Loucy (cell line): ENCODE measurements at regions not wholly inside any gene's neighbourhood (a gene's known extent, or its start where the extent isn't known, plus 50 kb on each side); places are given as distances from the start of the nearest gene placed in this dataset.

ENCODE experiments used
- H2AFZ ChIP-seq: fragments of 200-600 bp; sonication (generic); 2 replicates; pipeline ENCODE4 v1.6.0; 2016; ENCODE audit warnings: antibody characterized with exemption, mild to moderate bottlenecking, low read length, moderate library complexity
- H3F3A ChIP-seq: fragments of 200-600 bp; 2 replicates; pipeline ENCODE4 v1.6.0; 2016; ENCODE audit warnings: antibody characterized with exemption, low read depth, mild to moderate bottlenecking
- H3K27me3 ChIP-seq: fragments of 200-600 bp; sonication (generic); 2 replicates; pipeline ENCODE4 v1.6.1; 2014; ENCODE audit warnings: low read length, mild to moderate bottlenecking; ENCODE audit not compliant: insufficient read depth, poor library complexity, severe bottlenecking
- H3K36me3 ChIP-seq: fragments of 200-600 bp; sonication (generic); 2 replicates; pipeline ENCODE4 v1.6.1; 2016; ENCODE audit warnings: low read length; ENCODE audit not compliant: insufficient read depth
- H3K4me1 ChIP-seq: fragments of 200-600 bp; sonication (generic); 2 replicates; pipeline ENCODE4 v1.5.1; 2014; ENCODE audit warnings: low read length, mild to moderate bottlenecking; ENCODE audit not compliant: insufficient read depth, poor library complexity, severe bottlenecking
- H3K4me2 ChIP-seq: fragments of 200-600 bp; sonication (generic); 2 replicates; pipeline ENCODE4 v1.6.0; 2014; ENCODE audit warnings: antibody characterized with exemption, low read length, low read depth, mild to moderate bottlenecking; ENCODE audit not compliant: poor library complexity, severe bottlenecking
- H3K4me3 ChIP-seq: fragments of 200-600 bp; sonication (generic); 2 replicates; pipeline ENCODE4 v1.5.1; 2014; ENCODE audit warnings: low read length, mild to moderate bottlenecking, mixed read lengths; ENCODE audit not compliant: poor library complexity, severe bottlenecking
- H3K79me2 ChIP-seq: fragments of 200-600 bp; sonication (generic); 2 replicates; pipeline ENCODE4 v1.6.1; 2014; ENCODE audit warnings: low read length; ENCODE audit not compliant: insufficient read depth
- H3K9ac ChIP-seq: fragments of 200-600 bp; sonication (generic); 2 replicates; pipeline ENCODE4 v1.6.0; 2014; ENCODE audit warnings: mild to moderate bottlenecking, low read depth, low read length, moderate library complexity; ENCODE audit not compliant: poor library complexity, severe bottlenecking
- H3K9me2 ChIP-seq: fragments of 200-600 bp; sonication (generic); replicated peaks from 2 replicates; pipeline ENCODE4 v1.6.1; 2016; ENCODE audit warnings: low read depth, low read length, mixed read lengths
- H3K9me3 ChIP-seq: fragments of 200-600 bp; sonication (generic); 2 replicates; pipeline ENCODE4 v1.6.1; 2014; ENCODE audit warnings: mild to moderate bottlenecking, antibody characterized with exemption, low read length, low read depth; ENCODE audit not compliant: insufficient read depth
- H4K20me1 ChIP-seq: fragments of 200-600 bp; sonication (generic); 2 replicates; pipeline ENCODE4 v1.6.0; 2014; ENCODE audit warnings: antibody characterized with exemption, low read length, mild to moderate bottlenecking; ENCODE audit not compliant: insufficient read depth, poor library complexity, severe bottlenecking
- CTCF ChIP-seq: fragments of 200-600 bp; sonication (generic); conservative IDR thresholded peaks from 2 replicates; pipeline ENCODE4 v1.5.1; 2014; ENCODE audit warnings: mild to moderate bottlenecking, antibody characterized with exemption, low read length
- EZH2phosphoT487 ChIP-seq: fragments of 200-600 bp; IDR thresholded peaks from 2 replicates; pipeline ENCODE4 v1.6.1; 2018; ENCODE audit warnings: antibody characterized with exemption, mild to moderate bottlenecking, moderate library complexity, borderline replicate concordance

DNA sequence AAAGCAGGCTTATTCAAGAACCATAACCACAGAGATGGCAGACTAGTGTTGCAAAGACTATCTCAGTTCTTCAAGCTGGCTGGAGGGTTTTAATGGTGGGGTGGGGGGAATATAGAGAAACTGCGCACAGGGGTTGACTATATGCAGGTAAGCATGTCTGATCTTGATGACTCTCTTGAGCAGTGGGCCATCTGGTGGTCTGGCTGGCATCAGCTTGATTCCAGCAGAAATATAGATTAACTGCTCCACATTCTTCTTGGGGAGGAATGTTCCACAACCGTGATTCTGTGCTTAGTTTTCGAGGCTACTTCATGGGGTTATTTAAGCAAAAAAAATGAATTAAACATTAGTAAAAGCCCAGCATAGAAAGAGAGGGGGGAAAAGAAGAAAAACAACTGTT is 158.8 kb upstream of the PGR start:
- no peak overlapping the region for H3K4me3 ChIP-seq
- no peaks in the 10 kb centered on the region for H3K27me3 ChIP-seq
- TF ChIP-seq CTCF, result no peak
- no peak for TF ChIP-seq EZH2phosphoT487

GRCh38 chr11:101279728-101280127 is 150.1 kb upstream of the PGR start:
- H4K20me1 ChIP-seq, result no peaks in the 10 kb centered on the region
- H3K9me3 ChIP-seq, result no peaks in the 10 kb centered on the region
- no peaks in the 10 kb centered on the region for H3K79me2 ChIP-seq
- H3K4me1 ChIP-seq, result no peaks in the 10 kb centered on the region
- no peaks in the 10 kb centered on the region for H3K36me3 ChIP-seq
- H3K4me3 ChIP-seq, result no peak overlapping the region
- H3F3A ChIP-seq, result no peaks in the 10 kb centered on the region
- H2AFZ ChIP-seq, result no peak overlapping the region
- H3K9me2 ChIP-seq, result no peaks in the 10 kb centered on the region
- TF ChIP-seq CTCF (no peak), EZH2phosphoT487 (no peak)
- no peak overlapping the region for H3K9ac ChIP-seq
- no peak overlapping the region for H3K4me2 ChIP-seq
- H3K27me3 ChIP-seq, result no peaks in the 10 kb centered on the region

More for the DNA sequence above, 158.8 kb upstream of the PGR start:
- no peak overlapping the region for H3K4me2 ChIP-seq
- no peaks in the 10 kb centered on the region for H3K9me3 ChIP-seq
- H3K36me3 ChIP-seq, result no peaks in the 10 kb centered on the region
- no peaks in the 10 kb centered on the region for H3K9me2 ChIP-seq
- H3F3A ChIP-seq, result no peaks in the 10 kb centered on the region
- H4K20me1 ChIP-seq, result no peaks in the 10 kb centered on the region
- no peaks in the 10 kb centered on the region for H3K79me2 ChIP-seq
- H2AFZ ChIP-seq, result no peak overlapping the region
- H3K9ac ChIP-seq, result no peak overlapping the region
- no peaks in the 10 kb centered on the region for H3K4me1 ChIP-seq

- Histone ChIP-seq H3K9ac (no peak overlapping the region), H3K4me3 (no peak overlapping the region), H3K79me2 (no peaks in the 10 kb centered on the region), H3K27me3 (no peaks in the 10 kb centered on the region), H2AFZ (no peak overlapping the region), H3K9me2 (no peaks in the 10 kb centered on the region), H3K9me3 (no peaks in the 10 kb centered on the region), H4K20me1 (no peaks in the 10 kb centered on the region), H3K36me3 (no peaks in the 10 kb centered on the region), H3K4me2 (no peak overlapping the region), H3K4me1 (no peaks in the 10 kb centered on the region), H3F3A (no peaks in the 10 kb centered on the region)
- no peak for TF ChIP-seq CTCF
- no peak for TF ChIP-seq EZH2phosphoT487
Observed at GRCh38 chr11:101278286-101278685, 148.7 kb upstream of the PGR start.
